ENCODE measurements at regions not wholly inside any gene's neighbourhood (a gene's known extent, or its start where the extent isn't known, plus 50 kb on each side); places are given as distances from the start of the nearest gene placed in this dataset.

DNA sequence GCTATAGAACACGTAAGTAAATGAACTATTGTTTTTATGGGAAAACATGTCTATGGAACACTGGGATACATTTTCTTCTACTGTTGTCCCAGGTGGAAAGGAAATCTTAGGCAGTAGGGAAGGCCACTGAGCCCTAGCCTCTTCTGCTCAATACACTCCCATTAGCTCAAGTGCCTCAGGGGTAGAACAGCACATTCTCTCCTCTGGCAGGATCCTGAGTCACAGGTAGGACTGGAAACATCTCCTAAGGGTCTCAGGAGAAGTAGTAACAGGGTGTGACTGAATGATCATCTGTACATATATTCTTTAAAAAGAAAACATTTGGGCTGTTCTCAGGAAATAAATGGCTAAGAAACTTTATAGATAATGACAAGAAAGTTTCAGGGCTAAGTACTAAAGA lies 175.6 kb upstream of the ESRRG start:
- no peak for DNase-seq
- intact Hi-C loops (cut with DNase I): no loop called here
- H3K36me3 ChIP-seq: no peaks in the 10 kb centered on the region
- H3K27me3 ChIP-seq: no peaks in the 10 kb centered on the region
- no peak overlapping the region for H3K27ac ChIP-seq
- H3K4me3 ChIP-seq: no peak overlapping the region
- TF ChIP-seq CTCF (IDR thresholded peaks at IDR 0.05) (no peak), EP300 (IDR thresholded peaks at IDR 0.05) (no peak), POLR2A (IDR thresholded peaks at IDR 0.05) (no peak), POLR2AphosphoS5 (IDR thresholded peaks at IDR 0.05) (no peak)
- 95 to 97% methylated on average over 1 of the region's 1 CpG for WGBS, 2 donors
- no peaks in the 10 kb centered on the region for H3K9me3 ChIP-seq
- H3K4me1 ChIP-seq: no peaks in the 10 kb centered on the region

- Histone ChIP-seq H3K9me3 (no peaks in the 10 kb centered on the region), H3K27ac (no peak overlapping the region), H3K27me3 (no peaks in the 10 kb centered on the region), H3K4me3 (no peak overlapping the region), H3K4me1 (no peaks in the 10 kb centered on the region), H3K36me3 (no peaks in the 10 kb centered on the region)
- intact Hi-C loops (cut with DNase I): no loop called here
- DNase-seq: no peak
- WGBS, 2 donors: 89 to 90% methylated on average over 4 of the region's 4 CpGs
- TF ChIP-seq POLR2A (IDR thresholded peaks at IDR 0.05): no peak
- TF ChIP-seq POLR2AphosphoS5 (IDR thresholded peaks at IDR 0.05): no peak
- TF ChIP-seq CTCF (IDR thresholded peaks at IDR 0.05): no peak
- no peak for TF ChIP-seq EP300 (IDR thresholded peaks at IDR 0.05)
Observed at GRCh38 chr1:216896146-216896545, 172.9 kb upstream of the ESRRG start.

- TF ChIP-seq POLR2AphosphoS5 (IDR thresholded peaks at IDR 0.05) (no peak), EP300 (IDR thresholded peaks at IDR 0.05) (no peak), CTCF (IDR thresholded peaks at IDR 0.05) (no peak), POLR2A (IDR thresholded peaks at IDR 0.05) (no peak)
- Histone ChIP-seq H3K4me3 (no peak overlapping the region), H3K27me3 (no peaks in the 10 kb centered on the region), H3K36me3 (no peaks in the 10 kb centered on the region), H3K9me3 (no peaks in the 10 kb centered on the region), H3K4me1 (no peaks in the 10 kb centered on the region), H3K27ac (no peak overlapping the region)
- no peak for DNase-seq
- WGBS, 2 donors: 59 to 71% methylated on average over 5 of the region's 5 CpGs
- intact Hi-C loops (cut with DNase I): no loop called here
Observed at GRCh38 chr1:216894494-216894893, 171.3 kb upstream of the ESRRG start.

DNA sequence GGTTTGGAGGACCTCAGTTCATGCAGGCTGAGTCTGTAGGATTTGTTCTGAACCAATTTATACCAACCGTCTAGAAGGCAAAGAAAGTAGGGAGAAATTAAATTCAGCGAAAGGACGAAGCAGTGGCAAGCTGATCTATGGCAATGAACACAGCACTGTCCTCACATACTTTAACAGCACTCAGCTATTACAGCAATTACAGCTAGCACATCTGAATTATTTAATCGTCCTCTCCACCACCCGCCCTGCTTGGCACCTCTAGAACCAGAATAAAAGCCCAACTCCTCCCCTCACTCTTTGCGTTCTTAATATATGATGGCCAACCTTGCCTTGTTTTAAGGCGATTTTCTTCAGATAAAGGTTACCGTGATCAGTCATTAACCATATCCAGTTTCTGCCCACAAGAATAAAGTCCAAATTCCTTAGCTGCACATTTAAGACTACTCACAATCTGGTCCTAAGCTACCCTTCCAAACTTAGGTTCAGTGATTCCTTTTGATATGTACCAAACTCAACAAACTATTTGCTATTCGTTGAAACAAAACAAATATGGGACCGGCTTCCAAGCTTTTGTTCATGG lies 169.4 kb upstream of the ESRRG start:
- H3K27ac ChIP-seq: no peak overlapping the region
- no peak for DNase-seq
- 66 to 80% methylated on average over 10 of the region's 10 CpGs for WGBS, 2 donors
- no peak overlapping the region for H3K4me3 ChIP-seq
- H3K27me3 ChIP-seq: no peaks in the 10 kb centered on the region
- H3K9me3 ChIP-seq: no peaks in the 10 kb centered on the region
- intact Hi-C loops (cut with DNase I): no loop called here
- no peak for TF ChIP-seq POLR2A (IDR thresholded peaks at IDR 0.05)
- no peak for TF ChIP-seq EP300 (IDR thresholded peaks at IDR 0.05)
- TF ChIP-seq CTCF (IDR thresholded peaks at IDR 0.05): no peak
- TF ChIP-seq POLR2AphosphoS5 (IDR thresholded peaks at IDR 0.05): no peak
- H3K4me1 ChIP-seq: no peaks in the 10 kb centered on the region
- no peaks in the 10 kb centered on the region for H3K36me3 ChIP-seq

DNA sequence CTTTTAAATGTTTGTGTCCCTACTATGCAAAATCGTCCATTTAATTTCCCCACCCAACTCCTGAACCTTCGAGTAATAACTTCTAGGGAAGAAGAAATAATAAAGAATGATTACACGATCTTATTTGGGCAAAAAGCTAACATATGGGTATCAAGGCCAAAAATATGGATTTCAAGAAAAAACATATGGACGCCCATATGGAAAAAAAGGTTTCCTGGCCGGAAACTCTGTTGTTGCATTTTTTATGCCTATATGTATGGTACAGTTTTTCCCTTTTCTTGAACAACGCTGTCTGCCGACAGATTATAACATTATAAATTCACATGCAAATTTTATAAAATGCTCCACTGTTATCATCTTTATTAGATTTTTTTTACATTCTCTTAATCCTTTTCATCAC lies 167.6 kb upstream of the ESRRG start:
- TF ChIP-seq POLR2A (IDR thresholded peaks at IDR 0.05): no peak
- TF ChIP-seq POLR2AphosphoS5 (IDR thresholded peaks at IDR 0.05): no peak
- TF ChIP-seq EP300 (IDR thresholded peaks at IDR 0.05): no peak
- no peak for TF ChIP-seq CTCF (IDR thresholded peaks at IDR 0.05)
- Histone ChIP-seq H3K9me3 (no peaks in the 10 kb centered on the region), H3K4me3 (no peak overlapping the region), H3K36me3 (no peaks in the 10 kb centered on the region), H3K4me1 (no peaks in the 10 kb centered on the region), H3K27me3 (no peaks in the 10 kb centered on the region), H3K27ac (no peak overlapping the region)
- intact Hi-C loops (cut with DNase I): no loop called here
- 91 to 94% methylated on average over 7 of the region's 7 CpGs for WGBS, 2 donors
- no peak for DNase-seq
